ENCODE measurements at regions not wholly inside any gene's neighbourhood (a gene's known extent, or its start where the extent isn't known, plus 50 kb on each side); places are given as distances from the start of the nearest gene placed in this dataset.
"Not testable (repeated sequence)": the region's sequence is repeated elsewhere in the genome, so short reads cannot be mapped to it uniquely, and the experiment has no call there.

GRCh38 chr7:76716551-76716950, 89.5 kb upstream of the POMZP3 start:
- DNase-seq (ENCODE audit: low read depth) = not testable (repeated sequence)

GRCh38 chr7:76712926-76713325, 85.8 kb upstream of the POMZP3 start:
- not testable (repeated sequence) for DNase-seq (ENCODE audit: low read depth)

- DNase-seq (ENCODE audit: low read depth) = not testable (repeated sequence)
Observed at GRCh38 chr7:76711648-76712047, 84.6 kb upstream of the POMZP3 start.

GRCh38 chr7:76709703-76710102, 82.6 kb upstream of the POMZP3 start:
- peak; percentile 24 for DNase-seq (ENCODE audit: low read depth)

- not testable (repeated sequence) for DNase-seq (ENCODE audit: low read depth)
Observed at GRCh38 chr7:76708446-76708845, 81.4 kb upstream of the POMZP3 start.

- DNase-seq (ENCODE audit: low read depth) = not testable (repeated sequence)
Observed at GRCh38 chr7:76703815-76704214, 76.7 kb upstream of the POMZP3 start.

- DNase-seq (ENCODE audit: low read depth) = not testable (repeated sequence)
Observed at GRCh38 chr7:76686277-76686676, 59.2 kb upstream of the POMZP3 start.

- not testable (repeated sequence) for DNase-seq (ENCODE audit: low read depth)
Observed at GRCh38 chr7:76684737-76685136, 57.7 kb upstream of the POMZP3 start.

- not testable (repeated sequence) for DNase-seq (ENCODE audit: low read depth)
Observed at GRCh38 chr7:76683631-76684030, 56.6 kb upstream of the POMZP3 start.

GRCh38 chr7:76681810-76682209, 54.7 kb upstream of the POMZP3 start:
- DNase-seq (ENCODE audit: low read depth) = not testable (repeated sequence)

GRCh38 chr7:76679174-76679573, 52.1 kb upstream of the POMZP3 start:
- not testable (repeated sequence) for DNase-seq (ENCODE audit: low read depth)

- not testable (repeated sequence) for DNase-seq (ENCODE audit: low read depth)
Observed at GRCh38 chr7:76678500-76678899, 51.4 kb upstream of the POMZP3 start.

- not testable (repeated sequence) for DNase-seq (ENCODE audit: low read depth)
Observed at GRCh38 chr7:76676890-76677289, 49.8 kb upstream of the POMZP3 start.
